Osteocyte (in vitro differentiated cells): ENCODE measurements at regions not wholly inside any gene's neighbourhood (a gene's known extent, or its start where the extent isn't known, plus 50 kb on each side); places are given as distances from the start of the nearest gene placed in this dataset.
A peak's percentile ranks its signal among the peaks of the same experiment; 100 is the strongest.
"Not testable (repeated sequence)": the region's sequence is repeated elsewhere in the genome, so short reads cannot be mapped to it uniquely, and the experiment has no call there.

Experiments
- DNase-seq: peaks from one replicate; pipeline ENCODE4 v3.0.0; 2021; ENCODE audit warnings: mixed read lengths; ENCODE audit not compliant: unreplicated experiment; ENCODE audit errors: extremely low spot score
- H3K27ac Mint-ChIP-seq: one replicate; pipeline ENCODE4 v1.8.0; 2021; ENCODE audit warnings: mild to moderate bottlenecking, mixed read lengths; ENCODE audit not compliant: unreplicated experiment
- H3K27me3 Mint-ChIP-seq: one replicate; pipeline ENCODE4 v1.8.0; 2021; ENCODE audit warnings: mixed read lengths; ENCODE audit not compliant: unreplicated experiment
- H3K36me3 Mint-ChIP-seq: one replicate; pipeline ENCODE4 v1.8.0; 2021; ENCODE audit warnings: mixed read lengths; ENCODE audit not compliant: unreplicated experiment
- H3K4me1 Mint-ChIP-seq: one replicate; pipeline ENCODE4 v1.8.0; 2021; ENCODE audit warnings: mixed read lengths; ENCODE audit not compliant: unreplicated experiment
- H3K4me3 Mint-ChIP-seq: one replicate; pipeline ENCODE4 v1.8.0; 2021; ENCODE audit warnings: mild to moderate bottlenecking, moderate library complexity, mixed read lengths; ENCODE audit not compliant: unreplicated experiment
- H3K9me3 Mint-ChIP-seq: one replicate; pipeline ENCODE4 v1.8.0; 2021; ENCODE audit warnings: mixed read lengths; ENCODE audit not compliant: unreplicated experiment
- TF ChIP-seq, protein P1 (sequence below): fragments of 200-600 bp; sonication (generic); IDR thresholded peaks from 2 replicates; pipeline ENCODE4 v1.5.0; 2021; ENCODE audit warnings: antibody characterized with exemption, mild to moderate bottlenecking, moderate library complexity

DNA sequence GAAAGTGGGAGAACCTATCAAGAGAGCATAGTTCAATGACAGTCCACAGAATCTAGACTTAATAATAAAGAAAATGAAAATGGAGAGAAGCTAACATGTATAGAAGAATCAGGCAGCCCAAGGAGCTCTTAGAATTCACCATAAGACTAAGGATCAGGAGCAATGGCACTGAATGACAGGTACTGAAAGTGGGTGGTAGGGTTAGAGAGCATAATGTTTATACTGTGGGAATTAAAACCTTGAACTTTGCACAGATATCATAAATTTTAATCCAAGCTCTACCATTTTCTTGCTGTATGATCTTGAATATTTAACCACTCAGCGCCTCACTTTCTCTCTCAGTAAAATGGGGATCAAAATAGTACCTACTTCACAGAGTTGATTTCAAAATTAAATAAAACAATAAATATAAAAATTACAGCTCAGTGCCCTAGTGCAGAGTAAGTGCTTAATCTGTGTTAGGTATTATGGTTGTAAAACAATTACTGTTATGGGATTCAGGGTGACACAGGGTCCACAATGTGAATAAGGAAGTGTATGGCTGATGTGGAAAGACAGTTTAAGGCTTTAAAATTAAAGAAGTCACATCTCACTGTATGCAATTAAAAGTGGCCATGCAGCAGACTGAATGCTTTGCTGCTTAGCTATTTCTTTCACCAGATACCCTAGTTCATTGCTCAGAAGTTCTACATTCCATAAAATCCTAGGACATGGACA, 319.8 kb downstream of the HINT1 start:
- DNase-seq: no peak
- peaks cover 4% of the 10 kb centered on the region for H3K4me1 Mint-ChIP-seq
- H3K4me3 Mint-ChIP-seq: no peak overlapping the region
- TF ChIP-seq, protein P1, sequence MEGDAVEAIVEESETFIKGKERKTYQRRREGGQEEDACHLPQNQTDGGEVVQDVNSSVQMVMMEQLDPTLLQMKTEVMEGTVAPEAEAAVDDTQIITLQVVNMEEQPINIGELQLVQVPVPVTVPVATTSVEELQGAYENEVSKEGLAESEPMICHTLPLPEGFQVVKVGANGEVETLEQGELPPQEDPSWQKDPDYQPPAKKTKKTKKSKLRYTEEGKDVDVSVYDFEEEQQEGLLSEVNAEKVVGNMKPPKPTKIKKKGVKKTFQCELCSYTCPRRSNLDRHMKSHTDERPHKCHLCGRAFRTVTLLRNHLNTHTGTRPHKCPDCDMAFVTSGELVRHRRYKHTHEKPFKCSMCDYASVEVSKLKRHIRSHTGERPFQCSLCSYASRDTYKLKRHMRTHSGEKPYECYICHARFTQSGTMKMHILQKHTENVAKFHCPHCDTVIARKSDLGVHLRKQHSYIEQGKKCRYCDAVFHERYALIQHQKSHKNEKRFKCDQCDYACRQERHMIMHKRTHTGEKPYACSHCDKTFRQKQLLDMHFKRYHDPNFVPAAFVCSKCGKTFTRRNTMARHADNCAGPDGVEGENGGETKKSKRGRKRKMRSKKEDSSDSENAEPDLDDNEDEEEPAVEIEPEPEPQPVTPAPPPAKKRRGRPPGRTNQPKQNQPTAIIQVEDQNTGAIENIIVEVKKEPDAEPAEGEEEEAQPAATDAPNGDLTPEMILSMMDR: no peak
- peaks cover 5% of the 10 kb centered on the region for H3K36me3 Mint-ChIP-seq
- H3K9me3 Mint-ChIP-seq: peaks cover 13% of the 10 kb centered on the region
- H3K27me3 Mint-ChIP-seq: no peaks in the 10 kb centered on the region
- no peak overlapping the region for H3K27ac Mint-ChIP-seq

- Mint-ChIP-seq H3K9me3 (peaks cover 17% of the 10 kb centered on the region), H3K27ac (peak overlapping the region; percentile 78), H3K4me1 (peaks cover 19% of the 10 kb centered on the region), H3K27me3 (no peaks in the 10 kb centered on the region), H3K4me3 (peak overlapping the region; percentile 69), H3K36me3 (peaks cover 3% of the 10 kb centered on the region)
- DNase-seq: no peak
- TF ChIP-seq, protein P1: no peak
These were observed 328.1 kb downstream of the HINT1 start for GRCh38 chr5:130836729-130837649.

DNA sequence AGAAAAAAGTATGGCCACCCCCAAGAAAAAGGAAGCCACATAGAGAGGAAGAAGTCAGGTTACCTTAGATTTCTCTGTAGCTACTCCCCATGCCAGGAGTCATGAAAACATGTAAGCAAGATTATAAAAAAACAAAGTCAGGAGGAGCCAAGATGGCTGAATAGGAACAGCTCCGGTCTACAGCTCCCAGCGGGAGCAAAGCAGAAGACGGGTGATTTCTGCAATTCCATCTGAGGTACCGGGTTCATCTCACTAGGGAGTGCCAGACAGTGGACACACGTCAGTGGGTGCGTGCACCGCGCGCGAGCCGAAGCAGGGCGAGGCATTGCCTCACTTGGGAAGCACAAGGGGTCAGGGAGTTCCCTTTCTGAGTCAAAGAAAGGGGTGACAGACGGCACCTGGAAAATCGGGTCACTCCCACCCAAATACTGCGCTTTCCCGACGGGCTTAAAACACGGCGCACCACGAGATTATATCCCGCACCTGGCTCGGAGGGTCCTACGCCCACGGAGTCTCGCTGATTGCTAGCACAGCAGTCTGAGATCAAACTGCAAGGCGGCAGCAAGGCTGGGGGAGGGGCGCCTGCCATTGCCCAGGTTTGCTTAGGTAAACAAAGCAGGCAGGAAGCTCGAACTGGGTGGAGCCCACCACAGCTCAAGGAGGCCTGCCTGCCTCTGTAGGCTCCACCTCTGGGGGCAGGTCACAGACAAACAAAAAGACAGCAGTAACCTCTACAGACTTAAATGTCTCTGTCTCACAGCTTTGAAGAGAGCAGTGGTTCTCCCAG, 347.3 kb downstream of the HINT1 start:
- H3K27ac Mint-ChIP-seq, H3K36me3 Mint-ChIP-seq, H3K27me3 Mint-ChIP-seq, H3K4me1 Mint-ChIP-seq, H3K4me3 Mint-ChIP-seq, H3K9me3 Mint-ChIP-seq, DNase-seq: not testable (repeated sequence)

GRCh38 chr5:130815246-130815645, 349.8 kb downstream of the HINT1 start:
- no peak overlapping the region for H3K4me3 Mint-ChIP-seq

DNA sequence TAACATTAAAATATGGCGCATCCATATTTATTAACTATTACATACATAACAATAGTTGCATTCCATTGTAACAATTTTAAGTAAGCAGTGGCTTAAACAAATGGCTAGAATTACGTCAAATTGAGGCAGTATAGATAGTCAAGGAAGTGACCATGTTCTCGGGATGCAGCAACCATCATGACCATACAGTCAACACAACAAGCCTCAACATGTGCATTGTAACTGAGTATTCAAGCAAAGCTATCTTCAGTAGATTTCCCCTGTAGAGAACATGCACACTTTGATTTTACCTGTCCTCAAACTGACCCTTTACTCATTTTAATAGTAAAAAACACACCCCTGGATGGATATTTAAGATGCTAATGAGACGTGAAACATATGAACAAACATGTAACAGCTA, 356.4 kb downstream of the HINT1 start:
- Mint-ChIP-seq H3K9me3 (no peaks in the 10 kb centered on the region), H3K36me3 (peaks cover 3% of the 10 kb centered on the region), H3K4me3 (no peak overlapping the region), H3K27ac (no peak overlapping the region), H3K27me3 (peaks cover 3% of the 10 kb centered on the region), H3K4me1 (peaks cover 25% of the 10 kb centered on the region)
- no peak for DNase-seq
- TF ChIP-seq, protein P1: no peak

More at GRCh38 chr5:130815246-130815645, 349.8 kb downstream of the HINT1 start:
- H3K9me3 Mint-ChIP-seq: no peaks in the 10 kb centered on the region
- H3K36me3 Mint-ChIP-seq: peaks cover 2% of the 10 kb centered on the region
- TF ChIP-seq, protein P1: no peak
- no peaks in the 10 kb centered on the region for H3K4me1 Mint-ChIP-seq
- DNase-seq: no peak
- H3K27me3 Mint-ChIP-seq: peaks cover 3% of the 10 kb centered on the region
- H3K27ac Mint-ChIP-seq: no peak overlapping the region
